ENCODE measurements at regions not wholly inside any gene's neighbourhood (a gene's known extent, or its start where the extent isn't known, plus 50 kb on each side); places are given as distances from the start of the nearest gene placed in this dataset.

GRCh38 chr20:24207803-24208300, 219.3 kb upstream of the GGTLC1 start:
- TF ChIP-seq CTCF (IDR thresholded peaks at IDR 0.05) = no peak
- no peak overlapping the region for H3K4me3 Mint-ChIP-seq
- peaks cover 7% of the 10 kb centered on the region for H3K4me1 Mint-ChIP-seq (ENCODE audit: low read depth)
- intact Hi-C loops (cut with DNase I, micrococcal nuclease) = no loop called here
- no peak overlapping the region for H3K4me3 ChIP-seq (ENCODE audit: low read length)
- no peaks in the 10 kb centered on the region for H3K4me1 ChIP-seq (ENCODE audit: insufficient read depth, low read length)
- H3K27me3 Mint-ChIP-seq = peaks cover 19% of the 10 kb centered on the region
- no peak overlapping the region for H3K27ac Mint-ChIP-seq
- no peak for ATAC-seq (ENCODE audit: poor library complexity)
- peaks cover 0 to 8% of the 10 kb centered on the region in 2 experiments for H3K9me3 ChIP-seq (ENCODE audit: control insufficient read depth in 1 of 2, insufficient read depth in 1 of 2, low read length in 2 of 2)
- no peaks in the 10 kb centered on the region for H3K36me3 ChIP-seq (ENCODE audit: insufficient read depth, low read length)
- H3K27ac ChIP-seq (ENCODE audit: low read depth in 1 of 2, low read length in 2 of 2) = no peak overlapping the region
- DNase-seq = no peak
- peaks cover 16 to 17% of the 10 kb centered on the region in 2 experiments for H3K27me3 ChIP-seq (ENCODE audit: control insufficient read depth in 1 of 2, insufficient read depth in 2 of 2, low read length in 2 of 2)
- ChIA-PET POLR2A (no interaction called here), CTCF (no interaction called here)
- no peaks in the 10 kb centered on the region for H3K9me3 Mint-ChIP-seq
- no peaks in the 10 kb centered on the region for H3K36me3 Mint-ChIP-seq (ENCODE audit: low read depth)

- Mint-ChIP-seq H3K4me3 (no peak overlapping the region), H3K36me3 (ENCODE audit: low read depth) (no peaks in the 10 kb centered on the region), H3K4me1 (ENCODE audit: low read depth) (peaks cover 1% of the 10 kb centered on the region), H3K9me3 (no peaks in the 10 kb centered on the region), H3K27me3 (peaks cover 11% of the 10 kb centered on the region), H3K27ac (no peak overlapping the region)
- peaks cover 8 to 9% of the 10 kb centered on the region in 2 experiments for H3K27me3 ChIP-seq (ENCODE audit: control insufficient read depth in 1 of 2, insufficient read depth in 2 of 2, low read length in 2 of 2)
- H3K4me3 ChIP-seq (ENCODE audit: low read length) = no peak overlapping the region
- CTCF ChIA-PET = no interaction called here
- ATAC-seq (ENCODE audit: poor library complexity) (no peak), DNase-seq (no peak)
- no peaks in the 10 kb centered on the region for H3K4me1 ChIP-seq (ENCODE audit: insufficient read depth, low read length)
- intact Hi-C loops (cut with DNase I, micrococcal nuclease) = no loop called here
- TF ChIP-seq CTCF (IDR thresholded peaks at IDR 0.05) = no peak
- no peak overlapping the region for H3K27ac ChIP-seq (ENCODE audit: low read depth in 1 of 2, low read length in 2 of 2)
- H3K9me3 ChIP-seq (ENCODE audit: control insufficient read depth in 1 of 2, insufficient read depth in 1 of 2, low read length in 2 of 2) = peaks cover 0 to 8% of the 10 kb centered on the region in 2 experiments
- POLR2A ChIA-PET = no interaction called here
- no peaks in the 10 kb centered on the region for H3K36me3 ChIP-seq (ENCODE audit: insufficient read depth, low read length)
Measured at GRCh38 chr20:24206995-24207394, 218.4 kb upstream of the GGTLC1 start.

- H3K4me3 ChIP-seq (ENCODE audit: low read length) = no peak overlapping the region
- H3K27ac ChIP-seq (ENCODE audit: low read depth in 1 of 2, low read length in 2 of 2) = no peak overlapping the region
- H3K4me1 ChIP-seq (ENCODE audit: insufficient read depth, low read length) = no peaks in the 10 kb centered on the region
- H3K9me3 ChIP-seq (ENCODE audit: control insufficient read depth in 1 of 2, insufficient read depth in 1 of 2, low read length in 2 of 2) = peaks cover 0 to 4% of the 10 kb centered on the region in 2 experiments
- DNase-seq = no peak
- peaks cover 0 to 2% of the 10 kb centered on the region in 2 experiments for H3K27me3 ChIP-seq (ENCODE audit: control insufficient read depth in 1 of 2, insufficient read depth in 2 of 2, low read length in 2 of 2)
- ChIA-PET POLR2A (no interaction called here), CTCF (no interaction called here)
- intact Hi-C loops (cut with DNase I, micrococcal nuclease) = no loop called here
- ATAC-seq (ENCODE audit: poor library complexity) = no peak
- TF ChIP-seq CTCF (IDR thresholded peaks at IDR 0.05) = no peak
- Mint-ChIP-seq H3K36me3 (ENCODE audit: low read depth) (no peaks in the 10 kb centered on the region), H3K9me3 (no peaks in the 10 kb centered on the region), H3K27ac (no peak overlapping the region), H3K4me3 (no peak overlapping the region), H3K4me1 (ENCODE audit: low read depth) (no peaks in the 10 kb centered on the region), H3K27me3 (peaks cover 2% of the 10 kb centered on the region)
- H3K36me3 ChIP-seq (ENCODE audit: insufficient read depth, low read length) = no peaks in the 10 kb centered on the region
Measured at GRCh38 chr20:24203526-24204183, 215.1 kb upstream of the GGTLC1 start.

All from CD4-positive, alpha-beta T cell (primary cell).